Neural progenitor cell (in vitro differentiated cells): ENCODE measurements at regions not wholly inside any gene's neighbourhood (a gene's known extent, or its start where the extent isn't known, plus 50 kb on each side); places are given as distances from the start of the nearest gene placed in this dataset.

Experiments used
- EZH2 ChIP-seq: fragments of 200-600 bp; sonication (generic); IDR thresholded peaks from 2 replicates; pipeline ENCODE4 v1.6.1; 2017; ENCODE audit warnings: antibody characterized with exemption, mild to moderate bottlenecking, moderate library complexity
- EZH2phosphoT487 ChIP-seq: fragments of 200-600 bp; sonication (generic); IDR thresholded peaks from 2 replicates; pipeline ENCODE4 v1.6.1; 2017; ENCODE audit warnings: antibody characterized with exemption
- TF ChIP-seq, protein P1 (sequence below): fragments of 200-600 bp; sonication (generic); IDR thresholded peaks from 2 replicates; pipeline ENCODE4 v1.5.1; 2017; ENCODE audit warnings: antibody characterized with exemption, mild to moderate bottlenecking

DNA sequence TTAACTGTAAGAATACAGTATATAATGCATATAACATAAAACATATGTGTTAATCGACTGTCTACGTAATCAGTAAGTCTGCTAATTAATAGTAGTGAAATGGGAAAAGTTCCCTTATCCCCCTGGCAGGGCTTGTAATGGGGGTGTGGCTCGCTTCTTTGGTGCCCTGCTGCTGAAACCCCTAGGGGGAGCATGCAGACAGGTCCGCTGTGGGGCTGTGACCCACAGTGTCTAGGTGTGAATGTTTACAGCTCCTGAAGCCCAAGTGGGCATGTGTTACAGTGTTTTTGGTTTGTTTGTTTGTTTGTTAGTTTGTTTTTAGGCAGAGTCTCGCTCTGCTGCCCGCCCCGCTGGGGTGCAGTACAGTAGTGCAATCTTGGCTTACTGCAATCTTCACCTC is 495.7 kb downstream of the SHISA9 start:
- TF ChIP-seq, protein P1, sequence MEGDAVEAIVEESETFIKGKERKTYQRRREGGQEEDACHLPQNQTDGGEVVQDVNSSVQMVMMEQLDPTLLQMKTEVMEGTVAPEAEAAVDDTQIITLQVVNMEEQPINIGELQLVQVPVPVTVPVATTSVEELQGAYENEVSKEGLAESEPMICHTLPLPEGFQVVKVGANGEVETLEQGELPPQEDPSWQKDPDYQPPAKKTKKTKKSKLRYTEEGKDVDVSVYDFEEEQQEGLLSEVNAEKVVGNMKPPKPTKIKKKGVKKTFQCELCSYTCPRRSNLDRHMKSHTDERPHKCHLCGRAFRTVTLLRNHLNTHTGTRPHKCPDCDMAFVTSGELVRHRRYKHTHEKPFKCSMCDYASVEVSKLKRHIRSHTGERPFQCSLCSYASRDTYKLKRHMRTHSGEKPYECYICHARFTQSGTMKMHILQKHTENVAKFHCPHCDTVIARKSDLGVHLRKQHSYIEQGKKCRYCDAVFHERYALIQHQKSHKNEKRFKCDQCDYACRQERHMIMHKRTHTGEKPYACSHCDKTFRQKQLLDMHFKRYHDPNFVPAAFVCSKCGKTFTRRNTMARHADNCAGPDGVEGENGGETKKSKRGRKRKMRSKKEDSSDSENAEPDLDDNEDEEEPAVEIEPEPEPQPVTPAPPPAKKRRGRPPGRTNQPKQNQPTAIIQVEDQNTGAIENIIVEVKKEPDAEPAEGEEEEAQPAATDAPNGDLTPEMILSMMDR = peak; percentile 23
- TF ChIP-seq EZH2 = no peak
- no peak for TF ChIP-seq EZH2phosphoT487
